SK-N-MC (cell line): ENCODE measurements at regions not wholly inside any gene's neighbourhood (a gene's known extent, or its start where the extent isn't known, plus 50 kb on each side); places are given as distances from the start of the nearest gene placed in this dataset.

Experiments
- EZH2 ChIP-seq: fragments of 200-600 bp; sonication (generic); IDR thresholded peaks from one replicate; pipeline ENCODE4 v1.6.1; 2017; ENCODE audit warnings: antibody characterized with exemption
- POLR2AphosphoS5 ChIP-seq: IDR thresholded peaks from 2 replicates; pipeline ENCODE4 v1.6.1; 2012; ENCODE audit warnings: mild to moderate bottlenecking, low read depth, low read length, borderline replicate concordance

GRCh38 chr2:147473075-147473474 is 371.8 kb upstream of the ACVR2A start:
- TF ChIP-seq POLR2AphosphoS5, result no peak
- TF ChIP-seq EZH2, result no peak
